NT2/D1 (cell line): ENCODE measurements at regions not wholly inside any gene's neighbourhood (a gene's known extent, or its start where the extent isn't known, plus 50 kb on each side); places are given as distances from the start of the nearest gene placed in this dataset.

Experiments used
- DNase-seq: peaks from one replicate; pipeline ENCODE4 v3.0.0-alpha.2; 2011; ENCODE audit warnings: low read depth, low spot score
- H3K27me3 ChIP-seq: 2 replicates; pipeline ENCODE4 v1.6.0; 2011; ENCODE audit warnings: mild to moderate bottlenecking; ENCODE audit not compliant: insufficient read length, insufficient read depth
- H3K36me3 ChIP-seq: 2 replicates; pipeline ENCODE4 v1.6.1; 2011; ENCODE audit warnings: mild to moderate bottlenecking, low read length, mixed read lengths; ENCODE audit not compliant: insufficient read depth, insufficient read length
- H3K4me1 ChIP-seq: 2 replicates; pipeline ENCODE4 v1.5.1; 2011; ENCODE audit not compliant: insufficient read depth, insufficient read length
- H3K4me3 ChIP-seq: 2 replicates; pipeline ENCODE4 v1.5.1; 2011; ENCODE audit warnings: low read depth; ENCODE audit not compliant: insufficient read length
- H3K9ac ChIP-seq: 2 replicates; pipeline ENCODE4 v1.6.0; 2011; ENCODE audit warnings: low read depth; ENCODE audit not compliant: insufficient read length
- H3K9me3 ChIP-seq: 2 replicates; pipeline ENCODE4 v1.5.1; 2011; ENCODE audit warnings: mild to moderate bottlenecking, low read length; ENCODE audit not compliant: insufficient read depth
- SUZ12 ChIP-seq: IDR thresholded peaks from 2 replicates; pipeline ENCODE4 v1.6.1; 2011; ENCODE audit not compliant: insufficient read length, insufficient read depth; ENCODE audit errors: extremely low read depth
- YY1 ChIP-seq: IDR thresholded peaks from 2 replicates; pipeline ENCODE4 v1.6.1; 2011; ENCODE audit not compliant: insufficient read length, insufficient read depth
- ZNF274 ChIP-seq: IDR thresholded peaks from 2 replicates; pipeline ENCODE4 v1.6.1; 2011; ENCODE audit warnings: mild to moderate bottlenecking, low read depth, low read length

- H3K9me3 ChIP-seq = no peaks in the 10 kb centered on the region
- H3K27me3 ChIP-seq = no peaks in the 10 kb centered on the region
- DNase-seq = no peak
- H3K4me1 ChIP-seq = no peaks in the 10 kb centered on the region
- no peak overlapping the region for H3K9ac ChIP-seq
- no peaks in the 10 kb centered on the region for H3K36me3 ChIP-seq
- H3K4me3 ChIP-seq = no peak overlapping the region
- TF ChIP-seq SUZ12 (no peak), ZNF274 (no peak), YY1 (no peak)
These were observed 167.8 kb upstream of the HAND2 start for GRCh38 chr4:173697840-173698239.

- Histone ChIP-seq H3K9ac (no peak overlapping the region), H3K4me3 (no peak overlapping the region), H3K4me1 (no peaks in the 10 kb centered on the region), H3K27me3 (no peaks in the 10 kb centered on the region), H3K9me3 (no peaks in the 10 kb centered on the region), H3K36me3 (no peaks in the 10 kb centered on the region)
- TF ChIP-seq ZNF274 (no peak), YY1 (no peak), SUZ12 (no peak)
- DNase-seq = no peak
These were observed 166.5 kb upstream of the HAND2 start for GRCh38 chr4:173696551-173696950.

DNA sequence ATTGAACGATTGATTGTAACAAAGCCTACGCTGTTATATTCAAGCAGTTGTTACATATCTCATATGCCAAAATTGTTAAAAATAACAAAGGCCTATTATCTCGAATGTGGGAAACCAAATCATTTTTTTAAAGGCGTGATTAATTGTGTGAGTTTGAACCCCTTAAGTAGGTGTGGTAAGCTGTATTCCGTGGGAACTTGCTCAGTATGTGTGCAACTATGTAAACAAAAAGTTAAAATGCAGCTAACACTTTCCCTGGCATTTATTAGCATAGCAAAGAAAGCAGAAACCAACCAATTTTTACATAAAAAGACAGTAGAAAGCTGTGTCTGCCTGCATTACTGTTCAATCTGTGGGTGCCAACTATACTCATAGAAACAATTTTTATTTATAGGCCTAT, 166.0 kb upstream of the HAND2 start:
- Histone ChIP-seq H3K4me3 (no peak overlapping the region), H3K9ac (no peak overlapping the region), H3K27me3 (no peaks in the 10 kb centered on the region), H3K9me3 (no peaks in the 10 kb centered on the region), H3K4me1 (no peaks in the 10 kb centered on the region), H3K36me3 (no peaks in the 10 kb centered on the region)
- no peak for DNase-seq
- TF ChIP-seq ZNF274 (no peak), SUZ12 (no peak), YY1 (no peak)

DNA sequence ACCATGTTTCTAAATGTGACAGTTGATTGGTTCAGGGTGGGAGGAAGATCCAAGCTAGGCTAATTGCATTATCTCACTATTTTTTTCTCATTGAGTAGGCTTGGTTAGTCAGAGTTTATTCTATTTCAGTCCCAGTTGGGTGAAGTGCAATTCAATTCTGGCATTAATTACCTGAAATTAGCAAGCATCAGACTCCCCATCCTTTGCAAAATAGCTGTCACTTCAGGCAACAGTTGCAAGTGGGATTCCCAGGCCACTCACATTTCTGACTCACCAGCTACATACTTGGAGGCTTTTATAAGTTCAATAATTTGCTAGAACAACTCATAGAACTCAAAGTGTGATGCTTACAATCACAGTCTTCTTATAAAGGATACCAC, 155.8 kb upstream of the HAND2 start:
- Histone ChIP-seq H3K4me1 (no peaks in the 10 kb centered on the region), H3K4me3 (no peak overlapping the region), H3K9ac (no peak overlapping the region), H3K27me3 (no peaks in the 10 kb centered on the region), H3K36me3 (no peaks in the 10 kb centered on the region), H3K9me3 (no peaks in the 10 kb centered on the region)
- DNase-seq = no peak
- TF ChIP-seq SUZ12 (no peak), ZNF274 (no peak), YY1 (no peak)

- no peak for DNase-seq
- TF ChIP-seq YY1 (no peak), SUZ12 (no peak), ZNF274 (no peak)
- Histone ChIP-seq H3K27me3 (no peaks in the 10 kb centered on the region), H3K9ac (no peak overlapping the region), H3K4me1 (no peaks in the 10 kb centered on the region), H3K9me3 (no peaks in the 10 kb centered on the region), H3K36me3 (no peaks in the 10 kb centered on the region), H3K4me3 (no peak overlapping the region)
These were observed 155.3 kb upstream of the HAND2 start for GRCh38 chr4:173685165-173685830.

DNA sequence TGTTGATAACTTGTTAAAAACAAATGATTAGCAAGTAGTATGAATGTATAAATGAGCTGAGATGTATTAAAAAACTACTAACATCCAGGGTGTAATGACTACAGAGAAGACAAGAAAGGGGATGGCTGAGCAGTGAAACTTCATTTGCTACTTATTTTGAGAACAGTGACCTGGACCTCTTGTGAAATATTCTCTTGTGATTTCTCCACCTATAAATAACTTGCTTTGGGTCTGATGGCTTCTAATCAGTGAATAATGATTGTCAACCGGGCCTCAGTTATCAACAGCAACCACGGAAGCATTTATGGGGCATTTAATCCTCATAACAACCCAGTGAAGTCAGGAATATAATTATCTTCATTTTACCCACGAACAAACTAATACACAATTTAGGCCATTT, 154.2 kb upstream of the HAND2 start:
- H3K4me3 ChIP-seq = no peak overlapping the region
- no peak for DNase-seq
- H3K36me3 ChIP-seq = no peaks in the 10 kb centered on the region
- H3K9ac ChIP-seq = no peak overlapping the region
- no peaks in the 10 kb centered on the region for H3K9me3 ChIP-seq
- H3K27me3 ChIP-seq = no peaks in the 10 kb centered on the region
- H3K4me1 ChIP-seq = no peaks in the 10 kb centered on the region
- TF ChIP-seq ZNF274 (no peak), SUZ12 (no peak), YY1 (no peak)

DNA sequence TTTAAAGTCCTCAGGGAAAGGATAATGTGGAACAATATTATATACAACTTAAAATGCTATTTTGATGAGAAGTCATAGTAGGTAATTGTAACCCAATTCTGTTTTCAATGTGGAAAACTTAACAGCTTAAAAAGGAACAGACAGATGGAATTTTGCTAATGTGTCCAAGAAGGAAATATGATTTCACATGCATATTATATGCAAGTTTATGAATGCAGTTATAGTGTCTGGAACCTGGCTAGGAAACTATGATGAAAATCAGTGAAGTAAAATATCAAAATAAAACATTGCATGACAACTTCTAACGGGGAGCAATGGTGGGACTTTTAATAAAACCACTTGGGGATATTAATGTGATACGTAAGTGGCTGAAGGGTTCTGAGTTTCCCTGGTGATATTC, 152.6 kb upstream of the HAND2 start:
- no peaks in the 10 kb centered on the region for H3K27me3 ChIP-seq
- H3K4me1 ChIP-seq = no peaks in the 10 kb centered on the region
- no peak for TF ChIP-seq ZNF274
- no peak for TF ChIP-seq YY1
- TF ChIP-seq SUZ12 = no peak
- no peaks in the 10 kb centered on the region for H3K36me3 ChIP-seq
- DNase-seq = no peak
- no peaks in the 10 kb centered on the region for H3K9me3 ChIP-seq
- H3K4me3 ChIP-seq = no peak overlapping the region
- H3K9ac ChIP-seq = no peak overlapping the region

GRCh38 chr4:173680278-173680677, 150.2 kb upstream of the HAND2 start:
- H3K9ac ChIP-seq = no peak overlapping the region
- H3K4me1 ChIP-seq = no peaks in the 10 kb centered on the region
- no peaks in the 10 kb centered on the region for H3K9me3 ChIP-seq
- no peaks in the 10 kb centered on the region for H3K27me3 ChIP-seq
- no peak for DNase-seq
- no peaks in the 10 kb centered on the region for H3K36me3 ChIP-seq
- H3K4me3 ChIP-seq = no peak overlapping the region
- TF ChIP-seq YY1 = no peak
- TF ChIP-seq SUZ12 = no peak
- TF ChIP-seq ZNF274 = no peak
